Fibroblast of skin of left biceps (primary cell): ENCODE measurements at regions not wholly inside any gene's neighbourhood (a gene's known extent, or its start where the extent isn't known, plus 50 kb on each side); places are given as distances from the start of the nearest gene placed in this dataset.

ENCODE experiments used
- DNase-seq, 2 experiments: peaks; one replicate each; pipeline ENCODE4 v3.0.0-alpha.2; 2013; ENCODE audit warnings: low read depth in 2 of 2

GRCh38 chr2:220892018-220892634, 680.0 kb downstream of the EPHA4 start:
- DNase-seq: no peak

GRCh38 chr2:220893411-220893810, 678.7 kb downstream of the EPHA4 start:
- DNase-seq: no peak

GRCh38 chr2:220894069-220894468, 678.0 kb downstream of the EPHA4 start:
- no peak for DNase-seq

- DNase-seq: no peak
Observed at GRCh38 chr2:220899492-220899891, 672.6 kb downstream of the EPHA4 start.

GRCh38 chr2:220904015-220904414, 668.1 kb downstream of the EPHA4 start:
- no peak for DNase-seq

GRCh38 chr2:220913384-220913783, 658.7 kb downstream of the EPHA4 start:
- no peak for DNase-seq

GRCh38 chr2:220915092-220915623, 656.9 kb downstream of the EPHA4 start:
- DNase-seq: no peak

- DNase-seq: no peak
Observed at GRCh38 chr2:220916931-220917330, 655.2 kb downstream of the EPHA4 start.

GRCh38 chr2:220930271-220931076, 641.6 kb downstream of the EPHA4 start:
- peak; percentile 25 to 32 for DNase-seq

- DNase-seq: no peak
Observed at GRCh38 chr2:220931491-220931890, 640.6 kb downstream of the EPHA4 start.

GRCh38 chr2:220932041-220932440, 640.1 kb downstream of the EPHA4 start:
- no peak for DNase-seq

GRCh38 chr2:220935789-220936321, 636.2 kb downstream of the EPHA4 start:
- DNase-seq: no peak

GRCh38 chr2:220936641-220937197, 635.4 kb downstream of the EPHA4 start:
- no peak for DNase-seq

GRCh38 chr2:220937245-220937644, 634.9 kb downstream of the EPHA4 start:
- DNase-seq: no peak

- no peak for DNase-seq
Observed at GRCh38 chr2:220940646-220941045, 631.5 kb downstream of the EPHA4 start.

- no peak for DNase-seq
Observed at GRCh38 chr2:220941683-220942082, 630.4 kb downstream of the EPHA4 start.

- DNase-seq: no peak
Observed at GRCh38 chr2:220946552-220946951, 625.6 kb downstream of the EPHA4 start.

GRCh38 chr2:220948579-220948978, 623.5 kb downstream of the EPHA4 start:
- DNase-seq: no peak

- DNase-seq: no peak
Observed at GRCh38 chr2:220949466-220949865, 622.6 kb downstream of the EPHA4 start.

GRCh38 chr2:220955776-220956175, 616.3 kb downstream of the EPHA4 start:
- no peak for DNase-seq

- DNase-seq: no peak
Observed at GRCh38 chr2:220956429-220956828, 615.7 kb downstream of the EPHA4 start.

- no peak for DNase-seq
Observed at GRCh38 chr2:220959391-220959802, 612.7 kb downstream of the EPHA4 start.
